Right renal cortex interstitium (tissue), 3 donors: ENCODE measurements at regions not wholly inside any gene's neighbourhood (a gene's known extent, or its start where the extent isn't known, plus 50 kb on each side); places are given as distances from the start of the nearest gene placed in this dataset.

Source experiments
- DNase-seq, 3 donors: peaks; one replicate each; pipeline ENCODE4 v3.0.0-alpha.2; 2013; ENCODE audit warnings: low read depth in 3 of 3, low spot score in 2 of 3

DNA sequence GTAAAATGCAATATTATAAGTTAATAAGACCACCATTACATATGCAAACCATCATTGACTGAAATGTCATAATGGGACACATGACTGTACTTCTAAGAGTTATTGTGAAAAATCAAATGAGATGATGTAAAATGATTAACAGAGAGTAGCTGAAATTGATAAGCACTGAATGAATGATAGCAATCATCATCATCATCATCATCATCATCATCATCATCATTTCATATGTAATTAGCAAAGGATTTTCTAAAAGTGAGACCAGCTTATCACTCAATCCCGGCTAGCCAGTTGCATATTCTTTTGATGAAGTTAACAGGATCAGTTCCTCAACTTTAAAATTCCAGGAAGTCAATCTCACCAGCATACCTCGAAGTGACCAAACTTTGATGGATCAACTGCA, 650.3 kb upstream of the KLF4 start:
- DNase-seq, result no peak

DNA sequence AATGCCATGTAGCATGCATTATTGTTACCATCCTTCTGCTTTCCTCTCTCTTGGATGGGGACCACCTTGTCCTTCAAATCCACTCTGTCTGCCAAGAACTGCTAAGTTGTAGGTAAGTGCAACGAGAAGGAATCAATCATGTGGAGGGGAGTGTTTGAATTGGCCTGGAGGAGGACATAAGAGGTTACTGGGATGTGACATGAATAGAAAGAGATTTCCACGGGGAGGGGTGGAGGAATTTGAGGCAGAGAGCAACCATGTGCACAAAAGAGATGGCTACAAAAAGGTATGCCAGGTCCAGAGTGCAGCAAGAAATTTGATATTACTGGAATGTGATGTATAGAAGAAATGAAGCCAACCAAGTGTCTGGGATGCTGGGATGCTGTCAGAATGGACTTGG, 648.9 kb upstream of the KLF4 start:
- peak in 1 of 3 donors; percentile 6 for DNase-seq

DNA sequence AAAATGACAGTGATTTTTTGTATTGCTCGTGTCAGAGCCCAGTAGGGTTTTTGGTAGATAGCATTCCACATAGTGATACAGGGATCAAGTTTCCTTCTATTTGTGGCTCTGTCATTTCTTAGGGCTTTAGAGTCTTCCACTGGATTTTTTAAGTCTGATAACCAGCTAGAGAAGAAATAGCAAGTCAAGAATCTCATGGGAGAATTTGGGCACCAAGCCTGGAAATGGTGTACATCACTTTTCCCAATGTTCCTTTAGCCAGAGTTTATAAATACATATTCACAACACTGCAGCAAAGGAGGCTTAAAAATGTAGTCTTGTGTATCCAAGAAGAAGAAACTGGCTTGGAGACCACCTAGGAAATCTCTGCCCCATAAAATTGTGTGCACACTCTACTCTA, 647.1 kb upstream of the KLF4 start:
- DNase-seq, result no peak

DNA sequence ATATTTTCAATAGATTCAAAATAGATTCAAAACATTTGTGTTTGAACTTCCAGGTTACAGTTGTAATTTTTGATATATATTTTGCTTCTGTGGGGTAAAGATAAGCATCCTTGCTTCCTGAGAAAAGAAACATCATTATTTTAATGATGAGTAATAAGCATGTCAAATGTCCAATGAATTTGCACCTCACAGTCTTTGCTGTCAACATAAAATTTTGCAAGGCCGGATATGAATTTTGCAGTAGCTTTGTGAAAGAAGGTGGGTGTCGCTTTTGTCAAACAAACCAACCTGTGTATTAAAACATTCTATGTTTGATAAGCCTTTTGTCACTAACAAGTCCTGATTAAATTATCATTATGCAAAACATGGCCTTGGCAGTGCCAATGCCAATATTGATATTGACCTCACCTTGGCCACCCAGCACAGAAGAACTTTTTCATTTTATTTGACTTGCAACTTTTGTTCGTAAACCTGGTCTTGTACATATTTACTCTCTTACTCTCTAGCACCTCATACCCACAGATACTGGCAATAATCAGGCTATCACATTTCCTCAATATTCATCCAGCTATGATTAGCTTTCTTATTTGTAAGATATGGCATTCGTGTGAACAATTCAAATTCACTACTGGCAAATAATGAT, 645.0 kb upstream of the KLF4 start:
- DNase-seq, result no peak

DNA sequence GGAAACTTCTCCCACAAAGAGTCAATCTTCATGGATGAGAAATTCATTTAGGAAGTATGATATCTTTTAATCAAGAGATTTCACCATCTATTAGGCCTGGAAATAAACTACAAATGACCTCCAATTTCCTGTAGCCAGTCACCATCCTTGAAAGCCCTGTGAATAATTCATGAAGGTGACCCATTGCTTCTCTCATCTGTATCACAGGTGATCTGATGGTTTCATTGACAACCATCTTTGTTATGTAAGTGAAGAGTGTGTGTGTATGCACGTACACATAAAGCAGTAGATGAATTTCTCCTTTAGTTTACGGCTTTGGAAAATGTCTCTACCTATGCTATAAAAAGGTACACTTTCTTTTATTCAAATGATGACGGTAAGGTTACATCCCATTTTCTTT, 644.1 kb upstream of the KLF4 start:
- DNase-seq, result no peak

DNA sequence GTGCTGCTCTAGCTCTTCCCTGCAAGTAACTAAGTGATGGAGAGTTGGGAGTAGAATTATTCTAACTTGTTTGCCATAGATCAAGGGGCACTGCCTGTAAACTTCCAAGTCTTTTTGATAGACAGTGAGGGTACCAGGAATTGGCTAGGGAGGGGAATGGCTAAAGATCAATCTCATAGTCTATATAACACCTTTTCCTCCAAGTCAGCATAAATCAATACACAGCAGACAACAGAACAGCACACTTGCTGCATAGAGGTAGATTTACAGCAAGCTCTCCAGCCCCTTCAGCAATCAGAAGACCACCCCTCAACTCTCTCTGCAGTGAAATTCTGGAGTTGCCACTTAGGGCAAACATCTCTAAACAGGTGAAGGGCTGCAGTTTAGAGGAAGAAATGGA, 643.5 kb upstream of the KLF4 start:
- no peak for DNase-seq

DNA sequence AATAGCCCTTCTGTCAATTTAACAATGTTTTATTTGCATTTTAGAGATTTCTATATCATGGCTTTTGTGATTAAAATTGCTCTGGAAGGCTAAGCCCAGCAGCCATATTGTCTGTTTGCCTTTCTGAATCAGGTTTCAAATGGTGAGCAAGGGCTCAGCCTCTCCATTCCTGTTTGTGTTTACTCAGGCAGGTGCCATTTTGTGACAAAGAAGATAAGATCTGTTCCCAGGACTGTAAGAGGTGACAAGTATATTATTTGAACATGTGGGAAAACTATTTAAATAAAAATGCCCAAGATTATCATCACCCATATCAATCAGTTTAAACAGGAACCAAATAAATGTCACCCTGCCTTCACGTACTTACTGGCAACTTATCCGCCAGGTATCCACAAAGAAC, 641.3 kb upstream of the KLF4 start:
- DNase-seq, result no peak

DNA sequence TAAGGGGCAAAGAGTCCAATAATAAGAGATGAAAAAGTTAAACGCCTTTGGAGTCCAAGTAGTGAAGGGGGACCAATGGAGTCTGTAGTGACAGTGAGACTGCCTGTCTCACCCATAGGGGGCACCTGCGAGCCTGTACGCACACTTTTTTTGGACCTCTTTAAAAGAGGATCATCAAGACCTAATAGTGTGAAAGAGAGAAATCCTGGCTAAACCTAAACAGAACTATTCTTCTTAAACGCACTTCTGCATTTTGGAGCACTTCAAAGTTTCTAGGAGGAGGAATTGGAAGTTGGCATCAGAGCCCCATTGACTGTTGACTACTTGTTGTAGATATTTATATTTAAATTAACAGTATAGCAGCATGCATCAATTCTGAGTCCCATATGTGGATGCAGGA, 636.1 kb upstream of the KLF4 start:
- no peak for DNase-seq

DNA sequence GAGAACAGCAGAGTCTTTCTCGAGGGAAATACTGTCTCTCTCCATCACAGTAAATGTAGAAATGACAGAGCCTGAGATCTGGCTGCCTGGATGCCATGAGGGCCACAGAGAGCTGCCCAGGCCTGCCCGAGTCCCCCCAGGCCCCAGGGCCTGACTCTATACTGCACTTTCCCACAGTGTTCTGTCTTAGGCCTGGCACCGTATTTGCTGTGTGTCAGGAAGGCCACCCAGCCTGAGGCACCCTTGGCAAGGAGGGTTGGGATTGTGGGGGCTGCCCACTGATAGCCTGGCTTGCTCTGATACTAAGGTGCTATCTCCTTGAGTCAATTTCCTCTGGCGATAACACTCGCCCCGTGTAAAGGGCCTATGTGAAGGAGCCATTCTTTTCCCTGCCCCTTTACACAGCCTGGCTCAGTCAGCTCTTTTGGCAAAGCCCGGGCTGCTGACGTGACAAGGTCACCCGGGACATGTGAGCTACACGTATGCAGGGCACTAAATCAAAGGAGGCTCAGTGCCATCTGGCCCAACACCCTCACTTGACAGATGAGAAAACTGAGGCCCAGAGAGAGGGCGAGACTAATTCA, 630.1 kb upstream of the KLF4 start:
- DNase-seq, result no peak

DNA sequence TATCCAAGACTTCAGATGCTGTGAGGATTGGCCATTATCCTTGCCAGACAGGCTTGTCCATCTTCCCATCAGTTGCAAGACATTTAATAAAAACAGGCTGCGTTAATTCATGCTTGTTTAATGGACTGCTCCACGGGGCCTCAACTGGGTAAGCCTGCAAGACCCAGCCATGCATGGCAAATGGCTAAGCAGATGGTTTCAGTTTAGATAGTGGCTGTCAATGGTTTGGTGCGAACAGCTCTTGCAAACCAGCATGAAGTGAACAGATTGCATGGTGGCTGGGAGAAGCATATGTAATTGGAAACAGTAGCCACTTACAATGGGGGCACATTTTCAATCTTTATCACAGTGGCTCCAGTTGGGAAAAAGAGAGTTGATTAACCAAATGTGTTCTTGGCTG, 628.2 kb upstream of the KLF4 start:
- DNase-seq, result no peak

DNA sequence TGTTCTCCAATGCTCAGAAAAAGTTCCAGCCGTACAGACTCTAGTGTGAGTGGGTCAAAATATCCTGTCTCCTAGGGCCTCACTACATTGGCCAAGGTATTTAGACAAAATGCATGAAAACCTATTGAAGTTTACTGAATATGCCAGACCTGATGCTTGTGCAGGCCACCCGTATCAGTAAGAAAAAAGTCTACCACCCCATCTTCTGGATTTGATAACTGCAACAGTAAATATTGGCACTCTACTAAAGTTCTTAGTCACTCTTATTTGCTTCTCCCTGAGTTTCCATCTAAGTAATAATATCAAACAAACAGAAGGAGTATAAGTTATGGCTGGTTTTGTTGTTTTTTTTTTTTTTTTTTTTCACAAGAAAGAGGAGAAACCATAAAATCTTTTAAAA, 627.7 kb upstream of the KLF4 start:
- no peak for DNase-seq

DNA sequence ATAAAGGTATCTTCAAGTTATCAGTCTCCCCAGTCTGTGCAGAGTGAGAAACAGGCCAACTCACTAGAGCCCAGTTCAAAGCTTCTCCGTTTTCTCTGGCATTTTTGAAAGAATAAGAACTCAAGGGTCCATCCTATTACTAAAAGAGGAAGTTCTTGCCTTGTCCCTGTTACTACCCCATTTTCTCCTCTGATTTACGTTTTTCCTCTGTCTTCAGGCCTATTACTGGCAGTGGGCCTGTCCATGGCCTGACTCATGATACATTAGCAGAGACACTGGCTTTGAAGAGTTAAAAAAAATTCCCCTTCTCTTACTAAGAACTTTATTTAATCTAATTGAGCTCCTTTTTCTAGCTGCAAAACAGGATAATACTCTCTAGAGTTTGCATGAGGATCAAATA, 624.0 kb upstream of the KLF4 start:
- DNase-seq, result no peak

DNA sequence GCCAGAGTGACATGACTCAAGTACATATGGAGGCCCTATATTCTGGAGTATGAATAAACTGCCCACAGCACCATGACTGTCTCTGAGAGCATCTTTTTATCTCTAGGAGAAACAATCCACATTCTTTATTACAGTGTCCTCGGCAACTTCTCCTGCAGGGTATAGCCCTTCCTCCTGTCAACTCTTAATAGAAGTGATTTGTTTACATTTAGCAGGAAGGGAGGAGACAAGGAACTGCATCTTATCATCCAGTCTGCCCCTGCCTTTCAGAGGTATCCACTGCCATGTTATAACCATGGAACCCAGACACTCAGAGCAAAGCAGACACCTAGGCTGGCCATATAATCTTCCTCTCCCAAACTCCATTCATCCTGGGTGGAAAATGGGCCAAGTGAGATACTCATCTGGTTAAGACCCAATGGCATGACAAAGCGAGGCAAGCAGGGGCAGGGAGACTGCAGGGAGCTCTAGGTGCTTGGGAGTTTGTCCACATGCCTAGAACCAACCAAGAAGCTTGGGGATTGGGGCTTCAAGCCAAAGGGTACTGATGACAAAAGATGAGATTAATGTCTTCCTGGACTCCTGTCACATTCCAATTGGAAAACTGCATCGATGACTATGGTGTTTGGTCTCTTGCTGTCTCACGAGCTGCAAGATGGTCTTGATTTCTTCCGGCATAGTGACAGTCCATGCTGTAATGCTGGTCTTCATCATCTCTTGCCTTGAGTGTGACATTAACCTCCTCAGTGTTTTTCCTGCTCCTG, 620.5 kb upstream of the KLF4 start:
- no peak for DNase-seq

DNA sequence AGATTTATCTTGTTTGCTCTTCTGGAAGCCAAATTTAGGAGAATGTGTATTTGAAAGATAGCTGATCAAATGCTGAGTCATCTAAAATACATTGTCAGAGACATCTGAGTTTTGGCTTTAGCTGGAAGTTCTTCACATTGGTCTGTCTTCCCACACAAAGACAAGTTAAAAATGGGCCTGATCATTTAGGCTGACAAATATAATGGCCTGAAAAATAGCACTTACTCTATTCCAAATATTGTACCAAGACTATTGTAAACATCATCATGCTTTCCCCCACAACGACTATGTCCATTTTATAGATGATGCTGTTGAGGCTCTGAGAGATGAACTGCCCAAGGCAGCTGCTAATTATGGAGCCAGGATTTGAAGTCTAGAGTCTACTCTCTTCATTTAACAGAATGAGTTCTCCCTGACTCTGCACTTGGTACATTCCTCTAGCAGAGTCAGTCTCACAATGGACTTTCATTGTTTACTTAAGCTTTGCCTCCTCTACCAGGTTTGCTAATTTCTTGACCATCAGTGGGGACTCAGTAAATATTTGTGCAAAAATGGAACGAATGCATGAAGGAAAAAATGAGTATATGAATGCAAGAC, 619.4 kb upstream of the KLF4 start:
- DNase-seq, result no peak

DNA sequence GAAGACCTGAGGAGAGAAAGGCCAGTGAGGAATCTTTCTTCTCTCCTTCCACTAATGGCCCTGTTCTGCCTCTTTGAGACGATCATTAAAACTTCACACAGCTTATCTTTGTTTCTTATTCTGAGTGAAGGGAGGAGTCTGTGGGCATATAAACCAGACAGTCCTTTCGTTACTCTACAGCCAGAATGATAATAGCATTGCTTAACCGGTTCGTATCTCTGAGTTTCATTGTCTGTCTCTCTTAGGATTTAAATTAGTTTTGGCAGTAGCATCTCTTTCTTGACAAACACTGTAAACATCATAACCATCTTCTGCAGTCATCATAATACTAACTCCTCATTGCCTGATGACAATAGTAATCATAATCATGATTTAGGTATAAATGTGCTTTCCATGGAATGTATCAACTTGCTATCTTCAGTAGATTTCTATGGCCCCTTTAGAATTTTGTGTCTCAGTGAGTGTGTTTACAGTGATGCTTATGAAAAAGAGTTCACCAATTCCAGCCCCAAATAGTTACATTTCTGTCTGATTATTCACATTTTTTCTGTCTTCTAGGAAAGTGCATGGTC, 618.8 kb upstream of the KLF4 start:
- no peak for DNase-seq

DNA sequence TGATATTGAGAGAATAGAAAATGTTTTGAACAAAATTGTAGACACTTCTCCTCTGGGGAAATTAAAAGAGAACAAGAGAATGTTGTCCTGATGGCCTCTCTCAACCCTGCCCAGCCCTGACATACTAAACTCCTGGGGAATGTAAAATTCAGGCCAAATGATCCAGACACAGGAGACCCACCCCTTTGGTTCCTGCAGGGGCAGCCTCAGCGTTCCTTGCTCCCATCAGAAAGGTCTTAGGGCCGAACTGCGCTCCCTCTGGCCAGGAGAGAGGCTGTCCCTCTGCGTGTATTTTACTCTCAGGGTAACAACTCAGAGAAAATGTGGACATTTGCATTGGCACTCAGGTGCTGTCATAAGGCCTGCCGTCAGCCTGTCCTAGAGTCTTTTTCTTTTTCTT, 616.3 kb upstream of the KLF4 start:
- no peak for DNase-seq

DNA sequence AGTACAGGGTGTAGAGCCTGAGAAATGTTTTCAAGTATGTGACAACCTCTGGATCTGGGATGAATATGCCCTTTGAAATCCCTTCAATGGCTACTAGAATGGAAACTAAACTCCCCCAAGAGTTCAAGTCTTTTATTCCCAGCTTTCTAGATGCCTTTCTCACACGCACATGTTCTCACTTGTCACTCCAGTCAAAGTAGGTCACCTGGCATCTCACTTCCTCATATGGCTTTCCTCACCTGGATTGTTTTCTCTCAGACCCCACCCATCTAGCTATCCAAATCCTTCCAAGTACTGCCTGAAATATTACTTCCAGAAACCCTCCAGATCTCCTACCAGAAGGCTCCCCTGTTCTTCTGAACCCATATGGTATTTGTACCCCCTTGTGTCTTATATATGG, 615.4 kb upstream of the KLF4 start:
- DNase-seq, result no peak

DNA sequence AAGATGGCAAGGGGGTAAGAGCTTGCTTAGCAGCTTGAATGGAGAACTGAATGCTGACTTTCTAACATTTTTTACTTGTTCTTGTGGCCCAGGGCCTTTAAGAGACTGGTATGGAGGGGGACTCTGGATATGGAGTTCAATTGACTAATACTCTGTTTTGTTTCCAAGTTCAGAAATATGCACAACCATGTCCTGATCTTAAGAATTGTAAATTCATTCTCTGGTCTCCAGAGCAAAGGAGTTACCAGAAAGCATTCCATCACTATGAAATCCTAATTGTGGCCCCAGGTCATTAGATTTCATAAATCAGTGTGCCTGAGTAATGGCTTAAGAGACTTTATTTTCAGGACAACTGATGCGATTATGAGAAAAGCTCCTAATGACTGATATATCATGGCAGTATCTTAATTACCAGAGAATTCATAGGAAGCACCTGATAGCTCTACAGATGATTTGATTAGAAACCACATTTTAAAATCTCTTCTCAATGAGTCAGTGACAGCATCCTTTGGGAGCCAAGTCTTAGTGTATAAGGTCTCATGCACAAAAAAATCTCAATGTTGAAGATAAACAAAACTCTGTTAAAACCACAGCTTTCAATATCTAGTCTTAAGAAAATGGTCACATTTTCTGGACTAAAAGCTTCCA, 613.6 kb upstream of the KLF4 start:
- DNase-seq, result no peak

DNA sequence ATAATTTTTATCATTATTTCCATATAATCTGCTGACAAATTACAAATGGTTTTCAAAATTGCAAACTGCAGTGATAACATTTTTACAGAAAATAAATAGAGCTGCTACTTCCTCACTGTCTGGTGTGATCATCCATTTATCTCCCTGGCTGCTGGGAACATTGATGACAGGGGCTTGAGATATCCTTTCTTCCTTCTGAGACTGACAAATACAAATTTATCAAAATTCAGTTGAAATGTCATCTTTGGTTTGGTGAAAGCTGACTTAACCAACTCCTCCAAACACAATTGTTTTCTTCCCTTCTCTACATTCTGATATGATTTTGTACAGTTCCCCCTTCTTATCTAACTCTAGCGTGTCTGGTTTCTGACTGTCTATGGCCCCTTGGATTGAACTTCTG, 611.8 kb upstream of the KLF4 start:
- DNase-seq, result no peak

DNA sequence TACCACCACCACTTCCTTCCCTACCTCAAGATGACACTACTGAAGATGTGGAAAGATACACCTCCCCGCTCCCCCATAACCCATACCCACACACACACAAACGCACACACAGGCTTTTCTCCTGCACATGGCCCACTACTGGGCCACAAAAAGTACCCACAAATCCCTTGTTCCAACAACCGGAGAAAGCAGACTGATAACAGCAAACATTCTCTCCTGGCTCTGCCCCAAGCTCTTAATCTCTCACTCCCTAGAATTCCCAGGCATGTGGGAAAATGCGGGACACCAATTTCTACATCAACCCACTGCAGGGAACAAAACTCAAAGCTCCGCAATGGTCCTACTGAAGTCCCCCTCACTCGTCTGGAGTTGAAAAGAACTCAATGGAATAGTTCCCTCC, 611.0 kb upstream of the KLF4 start:
- no peak for DNase-seq

DNA sequence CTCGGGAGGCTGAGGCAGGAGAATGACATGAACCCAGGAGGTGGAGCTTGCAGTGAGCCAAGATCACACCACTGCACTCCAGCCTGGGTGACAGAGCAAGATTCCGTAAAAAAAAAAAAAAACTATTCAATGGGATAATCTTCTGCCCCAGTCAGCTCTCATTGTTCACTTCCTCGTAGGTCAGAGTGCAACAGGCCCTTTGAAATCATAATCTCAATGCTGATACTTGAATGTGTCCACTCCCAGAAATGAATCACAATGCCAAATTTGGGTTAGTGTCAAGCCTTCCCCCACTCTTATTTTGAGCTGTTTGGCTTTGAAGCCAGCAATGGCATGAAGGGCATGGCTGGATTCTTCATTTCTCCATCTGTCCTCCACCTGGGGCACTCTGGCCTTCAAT, 610.3 kb upstream of the KLF4 start:
- no peak for DNase-seq
